GM19463 (cell line): ENCODE measurements at regions not wholly inside any gene's neighbourhood (a gene's known extent, or its start where the extent isn't known, plus 50 kb on each side); places are given as distances from the start of the nearest gene placed in this dataset.
"Not testable (repeated sequence)": the region's sequence is repeated elsewhere in the genome, so short reads cannot be mapped to it uniquely, and the experiment has no call there.

Experiments
- ATAC-seq: cut with Tn5 transposase; IDR thresholded peaks from one replicate; pipeline ENCODE4 v1.9.1; 2021; ENCODE audit warnings: mild to moderate bottlenecking, moderate library complexity; ENCODE audit not compliant: unreplicated experiment

GRCh38 chr15:70578196-70578595 lies 185.2 kb downstream of the UACA start:
- no peak for ATAC-seq

GRCh38 chr15:70576696-70577095 lies 186.7 kb downstream of the UACA start:
- no peak for ATAC-seq

- ATAC-seq: no peak
These were observed 187.1 kb downstream of the UACA start for GRCh38 chr15:70576276-70576675.

GRCh38 chr15:70575231-70576226 lies 187.8 kb downstream of the UACA start:
- ATAC-seq: no peak

- ATAC-seq: not testable (repeated sequence)
These were observed 189.0 kb downstream of the UACA start for GRCh38 chr15:70574325-70574724.

- no peak for ATAC-seq
These were observed 190.1 kb downstream of the UACA start for GRCh38 chr15:70573121-70573850.

- no peak for ATAC-seq
These were observed 193.6 kb downstream of the UACA start for GRCh38 chr15:70569714-70570231.

GRCh38 chr15:70569091-70569713 lies 194.2 kb downstream of the UACA start:
- ATAC-seq: no peak

GRCh38 chr15:70566989-70567388 lies 196.4 kb downstream of the UACA start:
- ATAC-seq: no peak

- no peak for ATAC-seq
These were observed 197.1 kb downstream of the UACA start for GRCh38 chr15:70566047-70566835.

GRCh38 chr15:70563561-70564095 lies 199.7 kb downstream of the UACA start:
- no peak for ATAC-seq

- no peak for ATAC-seq
These were observed 200.5 kb downstream of the UACA start for GRCh38 chr15:70562906-70563305.

- ATAC-seq: no peak
These were observed 201.5 kb downstream of the UACA start for GRCh38 chr15:70561885-70562284.

- ATAC-seq: no peak
These were observed 202.6 kb downstream of the UACA start for GRCh38 chr15:70560617-70561328.

GRCh38 chr15:70559265-70560239 lies 203.8 kb downstream of the UACA start:
- ATAC-seq: no peak

- ATAC-seq: no peak
These were observed 204.7 kb downstream of the UACA start for GRCh38 chr15:70558406-70559264.

- ATAC-seq: no peak
These were observed 205.7 kb downstream of the UACA start for GRCh38 chr15:70557521-70558258.
